ENCODE measurements at regions not wholly inside any gene's neighbourhood (a gene's known extent, or its start where the extent isn't known, plus 50 kb on each side); places are given as distances from the start of the nearest gene placed in this dataset.

DNA sequence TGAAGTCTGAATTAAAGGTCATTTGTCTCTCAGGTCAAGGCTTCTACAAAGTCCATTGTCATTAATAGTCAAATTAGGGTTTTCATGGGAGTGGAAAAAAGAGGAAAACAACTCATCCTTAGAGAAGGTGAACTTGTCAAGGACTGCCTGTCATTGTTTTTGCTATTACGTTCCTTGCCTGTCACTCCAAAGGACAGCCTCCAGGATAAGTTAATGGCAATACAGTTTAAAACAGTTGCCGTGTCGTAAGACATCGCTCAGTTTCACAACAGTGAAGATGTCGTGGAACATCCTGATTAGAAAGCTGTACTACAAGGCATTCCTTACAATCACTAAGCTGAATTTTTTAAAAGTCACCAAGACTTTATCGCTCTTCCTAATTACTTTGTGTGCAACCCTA, 466.8 kb upstream of the SMIM31 start:
- Histone ChIP-seq H3K4me3 (no peak overlapping the region), H3K4me1 (no peaks in the 10 kb centered on the region), H3K36me3 (no peaks in the 10 kb centered on the region), H3K9ac (ENCODE audit: low read depth in 2 of 2, low read length in 2 of 2) (no peak overlapping the region), H3K9me3 (no peaks in the 10 kb centered on the region), H3K27ac (no peak overlapping the region), H3K27me3 (no peaks in the 10 kb centered on the region)
- TF ChIP-seq, protein P1, sequence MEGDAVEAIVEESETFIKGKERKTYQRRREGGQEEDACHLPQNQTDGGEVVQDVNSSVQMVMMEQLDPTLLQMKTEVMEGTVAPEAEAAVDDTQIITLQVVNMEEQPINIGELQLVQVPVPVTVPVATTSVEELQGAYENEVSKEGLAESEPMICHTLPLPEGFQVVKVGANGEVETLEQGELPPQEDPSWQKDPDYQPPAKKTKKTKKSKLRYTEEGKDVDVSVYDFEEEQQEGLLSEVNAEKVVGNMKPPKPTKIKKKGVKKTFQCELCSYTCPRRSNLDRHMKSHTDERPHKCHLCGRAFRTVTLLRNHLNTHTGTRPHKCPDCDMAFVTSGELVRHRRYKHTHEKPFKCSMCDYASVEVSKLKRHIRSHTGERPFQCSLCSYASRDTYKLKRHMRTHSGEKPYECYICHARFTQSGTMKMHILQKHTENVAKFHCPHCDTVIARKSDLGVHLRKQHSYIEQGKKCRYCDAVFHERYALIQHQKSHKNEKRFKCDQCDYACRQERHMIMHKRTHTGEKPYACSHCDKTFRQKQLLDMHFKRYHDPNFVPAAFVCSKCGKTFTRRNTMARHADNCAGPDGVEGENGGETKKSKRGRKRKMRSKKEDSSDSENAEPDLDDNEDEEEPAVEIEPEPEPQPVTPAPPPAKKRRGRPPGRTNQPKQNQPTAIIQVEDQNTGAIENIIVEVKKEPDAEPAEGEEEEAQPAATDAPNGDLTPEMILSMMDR (IDR thresholded peaks at IDR 0.05) = no peak
- DNase-seq = no peak
- intact Hi-C loops (cut with DNase I) = no loop called here

DNA sequence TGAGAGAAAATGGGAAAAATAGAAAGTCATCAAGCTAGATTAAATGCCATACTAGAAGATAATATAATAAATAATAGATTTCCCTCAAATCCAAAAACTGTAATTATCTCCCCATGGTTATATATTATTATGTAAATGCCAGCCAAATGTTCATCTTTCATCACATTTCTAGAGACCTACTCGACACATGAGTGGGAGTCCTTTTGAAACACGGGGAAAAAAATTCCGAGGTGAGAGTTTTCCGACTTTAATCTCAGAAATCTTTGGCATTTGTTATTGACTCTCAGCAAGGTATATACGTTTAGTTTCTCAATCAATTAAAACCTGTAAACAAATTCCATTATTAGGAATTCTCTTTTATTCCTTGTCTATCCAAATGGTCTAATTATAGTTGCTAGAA, 465.4 kb upstream of the SMIM31 start:
- intact Hi-C loops (cut with DNase I) = no loop called here
- no peak overlapping the region for H3K4me3 ChIP-seq
- TF ChIP-seq, protein P1 (IDR thresholded peaks at IDR 0.05) = no peak
- H3K36me3 ChIP-seq = no peaks in the 10 kb centered on the region
- H3K9me3 ChIP-seq = no peaks in the 10 kb centered on the region
- no peak for DNase-seq
- H3K27ac ChIP-seq = no peak overlapping the region
- no peak overlapping the region for H3K9ac ChIP-seq (ENCODE audit: low read depth in 2 of 2, low read length in 2 of 2)
- no peaks in the 10 kb centered on the region for H3K27me3 ChIP-seq
- H3K4me1 ChIP-seq = no peaks in the 10 kb centered on the region

DNA sequence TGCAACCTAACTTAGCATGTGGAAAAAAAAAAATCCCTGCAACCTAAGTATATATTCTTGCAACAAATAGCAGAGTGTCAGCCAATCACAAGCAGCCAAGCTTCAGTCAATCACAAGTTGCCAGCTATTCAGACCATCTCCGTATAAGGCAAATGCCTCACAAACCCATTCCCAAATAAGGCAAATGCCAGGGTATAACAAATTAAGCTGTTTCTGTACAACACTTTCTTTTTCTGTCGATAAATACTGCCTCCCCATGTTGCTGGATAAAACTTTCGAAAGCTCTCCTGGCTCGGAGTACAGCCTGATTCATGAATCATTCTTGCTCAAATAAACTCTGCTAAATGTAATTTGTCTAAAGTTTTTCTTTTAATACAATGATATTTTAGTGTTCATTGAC, 460.7 kb upstream of the SMIM31 start:
- no peak for DNase-seq
- H3K9ac ChIP-seq (ENCODE audit: low read depth in 2 of 2, low read length in 2 of 2) = no peak overlapping the region
- intact Hi-C loops (cut with DNase I) = no loop called here
- no peaks in the 10 kb centered on the region for H3K36me3 ChIP-seq
- H3K4me3 ChIP-seq = no peak overlapping the region
- TF ChIP-seq, protein P1 (IDR thresholded peaks at IDR 0.05) = no peak
- no peak overlapping the region for H3K27ac ChIP-seq
- H3K27me3 ChIP-seq = no peaks in the 10 kb centered on the region
- H3K9me3 ChIP-seq = no peaks in the 10 kb centered on the region
- no peaks in the 10 kb centered on the region for H3K4me1 ChIP-seq

DNA sequence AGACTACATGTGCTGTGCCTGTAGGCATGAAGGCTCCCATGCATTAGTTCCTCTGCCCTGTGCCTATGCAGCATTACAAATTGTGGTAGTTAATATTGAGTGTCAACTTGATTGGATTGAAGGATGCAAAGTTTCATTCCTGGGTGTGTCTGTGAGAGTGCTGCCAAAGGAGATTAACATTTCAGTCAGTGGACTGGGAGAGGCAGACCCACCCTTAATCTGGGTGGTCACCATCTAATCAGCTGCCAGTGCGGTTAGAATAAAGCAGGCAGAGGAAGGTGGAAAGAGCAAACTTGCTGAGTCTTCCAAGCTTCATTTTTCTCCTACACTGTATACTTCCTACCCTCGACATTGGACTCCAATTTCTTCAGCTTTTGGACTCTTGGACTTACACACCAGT, 460.2 kb upstream of the SMIM31 start:
- Histone ChIP-seq H3K4me1 (no peaks in the 10 kb centered on the region), H3K4me3 (no peak overlapping the region), H3K9me3 (no peaks in the 10 kb centered on the region), H3K27ac (no peak overlapping the region), H3K9ac (ENCODE audit: low read depth in 2 of 2, low read length in 2 of 2) (no peak overlapping the region), H3K27me3 (no peaks in the 10 kb centered on the region), H3K36me3 (no peaks in the 10 kb centered on the region)
- no peak for DNase-seq
- TF ChIP-seq, protein P1 (IDR thresholded peaks at IDR 0.05) = no peak
- intact Hi-C loops (cut with DNase I) = no loop called here

DNA sequence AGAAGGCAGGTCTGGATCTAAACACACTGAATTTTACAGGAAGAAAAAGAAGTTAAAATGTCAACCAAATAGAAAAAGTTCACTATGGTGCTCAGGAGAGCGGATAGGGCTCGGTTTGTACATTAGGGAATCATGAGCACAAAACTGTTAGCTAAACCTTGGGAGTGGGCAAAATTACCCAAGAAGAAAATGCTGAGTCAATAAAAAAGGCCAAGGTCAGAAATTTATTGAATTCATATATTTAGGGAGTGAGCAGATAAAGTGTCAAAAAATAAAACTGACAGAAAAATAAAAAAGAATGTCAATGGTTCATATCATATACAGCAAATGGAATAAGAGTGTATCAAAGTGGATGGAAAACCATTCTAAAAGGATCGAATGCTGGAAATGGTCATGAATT, 452.5 kb upstream of the SMIM31 start:
- no peaks in the 10 kb centered on the region for H3K9me3 ChIP-seq
- no peaks in the 10 kb centered on the region for H3K4me1 ChIP-seq
- H3K27me3 ChIP-seq = no peaks in the 10 kb centered on the region
- no peak overlapping the region for H3K9ac ChIP-seq (ENCODE audit: low read depth in 2 of 2, low read length in 2 of 2)
- no peak overlapping the region for H3K4me3 ChIP-seq
- intact Hi-C loops (cut with DNase I) = no loop called here
- DNase-seq = no peak
- TF ChIP-seq, protein P1 (IDR thresholded peaks at IDR 0.05) = no peak
- no peak overlapping the region for H3K27ac ChIP-seq
- H3K36me3 ChIP-seq = no peaks in the 10 kb centered on the region
